ENCODE measurements at regions not wholly inside any gene's neighbourhood (a gene's known extent, or its start where the extent isn't known, plus 50 kb on each side); places are given as distances from the start of the nearest gene placed in this dataset.

- TF ChIP-seq CTCF (IDR thresholded peaks at IDR 0.05; ENCODE audit: control insufficient read depth, insufficient read depth, low read depth, low read length, missing control alignments): no peak
- H3K4me3 ChIP-seq (ENCODE audit: control insufficient read depth, low read depth, low read length): no peak overlapping the region
- DNase-seq (ENCODE audit: low read depth): no peak
These were observed 629.1 kb downstream of the TBL1XR1 start for GRCh38 chr3:176568189-176568588.

- no peak overlapping the region for H3K4me3 ChIP-seq (ENCODE audit: control insufficient read depth, low read depth, low read length)
- no peak for DNase-seq (ENCODE audit: low read depth)
These were observed 630.5 kb downstream of the TBL1XR1 start for GRCh38 chr3:176566757-176567156.

GRCh38 chr3:176562331-176562730, 635.0 kb downstream of the TBL1XR1 start:
- no peak overlapping the region for H3K4me3 ChIP-seq (ENCODE audit: control insufficient read depth, low read depth, low read length)
- DNase-seq (ENCODE audit: low read depth): no peak
- TF ChIP-seq CTCF (IDR thresholded peaks at IDR 0.05; ENCODE audit: control insufficient read depth, insufficient read depth, low read depth, low read length, missing control alignments): no peak

More at GRCh38 chr3:176566757-176567156, 630.5 kb downstream of the TBL1XR1 start:
- TF ChIP-seq CTCF (IDR thresholded peaks at IDR 0.05; ENCODE audit: control insufficient read depth, insufficient read depth, low read depth, low read length, missing control alignments): no peak

GRCh38 chr3:176561826-176562225, 635.5 kb downstream of the TBL1XR1 start:
- H3K4me3 ChIP-seq (ENCODE audit: control insufficient read depth, low read depth, low read length): no peak overlapping the region
- TF ChIP-seq CTCF (IDR thresholded peaks at IDR 0.05; ENCODE audit: control insufficient read depth, insufficient read depth, low read depth, low read length, missing control alignments): no peak
- no peak for DNase-seq (ENCODE audit: low read depth)

GRCh38 chr3:176554791-176555654, 642.3 kb downstream of the TBL1XR1 start:
- no peak overlapping the region for H3K4me3 ChIP-seq (ENCODE audit: control insufficient read depth, low read depth, low read length)
- no peak for DNase-seq (ENCODE audit: low read depth)
- no peak for TF ChIP-seq CTCF (IDR thresholded peaks at IDR 0.05; ENCODE audit: control insufficient read depth, insufficient read depth, low read depth, low read length, missing control alignments)

- TF ChIP-seq CTCF (IDR thresholded peaks at IDR 0.05; ENCODE audit: control insufficient read depth, insufficient read depth, low read depth, low read length, missing control alignments): no peak
- no peak overlapping the region for H3K4me3 ChIP-seq (ENCODE audit: control insufficient read depth, low read depth, low read length)
- DNase-seq (ENCODE audit: low read depth): no peak
These were observed 643.0 kb downstream of the TBL1XR1 start for GRCh38 chr3:176554264-176554663.

Data from AG09309 (cell line).